Keratinocyte (primary cell): ENCODE measurements at regions not wholly inside any gene's neighbourhood (a gene's known extent, or its start where the extent isn't known, plus 50 kb on each side); places are given as distances from the start of the nearest gene placed in this dataset.

Experiments used
- DNase-seq: peaks from one replicate; pipeline ENCODE4 v3.0.0-alpha.2; 2011; ENCODE audit warnings: low read depth, missing footprints, low spot score
- FAIRE-seq: peaks from 2 replicates; lab custom pipeline; 2011; peaks lifted over from hg19 to GRCh38; lab: Jason Lieb, UNC
- H2AFZ ChIP-seq: 2 replicates; pipeline ENCODE4 v1.6.0; 2012; ENCODE audit warnings: low read length, control low read depth, inconsistent platforms; ENCODE audit not compliant: control insufficient read depth
- H3K27ac ChIP-seq: 2 replicates; pipeline ENCODE4 v1.5.1; 2011; ENCODE audit warnings: low read length; ENCODE audit not compliant: control insufficient read depth, insufficient read depth
- H3K27me3 ChIP-seq: 3 replicates; pipeline ENCODE4 v1.6.0; 2011; ENCODE audit warnings: low read length; ENCODE audit not compliant: control insufficient read depth, insufficient read depth; ENCODE audit errors: extremely low read depth
- H3K36me3 ChIP-seq, 2 experiments: 2 replicates in 1 of 2; 3 replicates in 1 of 2; pipeline ENCODE4 v1.5.1; 2011; ENCODE audit warnings: low read length in 2 of 2, mild to moderate bottlenecking in 1 of 2; ENCODE audit not compliant: control insufficient read depth in 2 of 2, insufficient read depth in 2 of 2; ENCODE audit errors: extremely low read depth in 1 of 2
- H3K4me1 ChIP-seq: 3 replicates; pipeline ENCODE4 v1.5.1; 2011; ENCODE audit warnings: low read length; ENCODE audit not compliant: control insufficient read depth, insufficient read depth; ENCODE audit errors: extremely low read depth
- H3K4me2 ChIP-seq: 3 replicates; pipeline ENCODE4 v1.6.0; 2011; ENCODE audit warnings: low read depth, low read length; ENCODE audit not compliant: control insufficient read depth, insufficient read depth; ENCODE audit errors: extremely low read depth
- H3K4me3 ChIP-seq, 3 experiments: fragments of 200-600 bp in 1 of 3; sonication (generic) in 1 of 3; 2 replicates in 2 of 3; 3 replicates in 1 of 3; pipeline ENCODE4 v1.5.1; 2011 to 2016; ENCODE audit warnings: low read length in 3 of 3, mild to moderate bottlenecking in 3 of 3, control low read depth in 2 of 3, inconsistent platforms in 1 of 3, low read depth in 1 of 3, mixed read lengths in 1 of 3, mixed run types in 1 of 3, moderate library complexity in 1 of 3; ENCODE audit not compliant: control insufficient read depth in 2 of 3, insufficient read depth in 2 of 3; ENCODE audit errors: extremely low read depth in 1 of 3
- H3K79me2 ChIP-seq: 2 replicates; pipeline ENCODE4 v1.6.0; 2012; ENCODE audit warnings: low read length; ENCODE audit not compliant: control insufficient read depth, insufficient read depth
- H3K9ac ChIP-seq: 3 replicates; pipeline ENCODE4 v1.6.0; 2011; ENCODE audit warnings: low read length; ENCODE audit not compliant: control insufficient read depth, insufficient read depth; ENCODE audit errors: extremely low read depth
- H3K9me1 ChIP-seq: 3 replicates; pipeline ENCODE4 v1.6.0; 2011; ENCODE audit warnings: low read length; ENCODE audit not compliant: control insufficient read depth, insufficient read depth; ENCODE audit errors: extremely low read depth
- H3K9me3 ChIP-seq: 2 replicates; pipeline ENCODE4 v1.5.1; 2012; ENCODE audit warnings: low read depth, low read length; ENCODE audit not compliant: control insufficient read depth
- H4K20me1 ChIP-seq: 3 replicates; pipeline ENCODE4 v1.6.0; 2011; ENCODE audit warnings: low read length; ENCODE audit not compliant: control insufficient read depth, insufficient read depth; ENCODE audit errors: extremely low read depth
- EZH2 ChIP-seq: IDR thresholded peaks from one replicate; pipeline ENCODE4 v1.6.1; 2012; ENCODE audit warnings: inconsistent platforms, mild to moderate bottlenecking, low read length, moderate library complexity
- dilution Hi-C: fragments of 300-500 bp; cut with MboI; formaldehyde crosslinking; loops from one replicate; pipeline ENCODE4 v1.7.0; 2020; ENCODE audit warnings: low sequenced_read_pairs; ENCODE audit not compliant: extremely low pct_ligation_motif_present
- TF ChIP-seq, protein P1 (sequence below), 3 experiments: IDR thresholded peaks in 1 of 3; conservative IDR thresholded peaks in 1 of 3; optimal IDR thresholded peaks in 1 of 3; 2 replicates in 2 of 3; 3 replicates in 1 of 3; pipeline versions ENCODE3 to v1.5.1; 2011; ENCODE audit warnings: low read length in 3 of 3, mild to moderate bottlenecking in 3 of 3, moderate library complexity in 2 of 3, control low read depth in 1 of 3, inconsistent platforms in 1 of 3; ENCODE audit not compliant: insufficient read depth in 2 of 3; ENCODE audit errors: extremely low read depth in 1 of 3

DNA sequence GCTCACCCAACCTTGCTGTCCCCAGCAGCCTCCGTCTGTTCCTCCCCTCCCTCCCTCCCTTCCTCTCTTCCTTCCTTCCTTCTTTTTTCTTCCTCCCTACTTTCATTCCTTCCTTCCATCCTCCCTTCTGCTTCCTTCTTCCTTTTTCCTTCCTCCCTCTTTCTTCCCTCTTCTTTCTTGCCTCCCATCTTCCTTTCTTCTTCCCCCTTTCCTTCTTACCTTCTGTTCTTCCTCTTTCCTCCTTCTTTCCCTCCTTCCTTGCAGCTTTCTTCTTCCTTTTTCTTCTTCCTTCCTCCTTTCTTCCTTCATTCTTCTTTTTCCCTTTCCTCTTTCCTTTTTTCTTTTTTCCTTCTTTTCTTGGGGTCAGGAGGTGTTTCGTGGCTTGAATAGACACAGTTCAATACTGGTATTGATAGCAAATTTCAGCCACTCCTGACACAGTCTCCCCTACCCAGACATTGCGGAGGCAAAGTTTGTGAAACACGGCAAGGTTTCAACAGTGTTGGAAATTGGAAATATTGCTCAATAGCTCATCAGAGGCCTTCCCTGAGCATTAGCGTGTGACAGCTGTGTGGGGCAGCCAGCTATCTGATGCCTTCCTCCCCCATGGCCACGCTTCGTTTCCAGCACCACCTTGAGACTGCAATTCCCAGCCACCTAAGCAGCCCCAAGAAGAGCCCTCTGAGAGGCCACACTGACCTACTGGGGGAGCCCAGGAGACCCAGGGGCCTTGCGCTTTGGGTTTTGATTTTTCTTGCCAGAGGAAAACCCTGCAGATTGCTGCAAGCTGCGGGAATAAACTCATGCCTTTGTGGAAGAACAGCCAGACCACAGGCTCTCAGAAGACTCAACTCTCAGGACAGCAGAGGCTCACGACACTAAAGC is 82.2 kb downstream of the KLF15 start:
- H3K27ac ChIP-seq, result no peak overlapping the region
- H3K9me1 ChIP-seq, result no peaks in the 10 kb centered on the region
- FAIRE-seq, result no peak
- no peak overlapping the region for H3K4me3 ChIP-seq
- H2AFZ ChIP-seq, result no peak overlapping the region
- dilution Hi-C loops, result no loop called here
- TF ChIP-seq, protein P1, sequence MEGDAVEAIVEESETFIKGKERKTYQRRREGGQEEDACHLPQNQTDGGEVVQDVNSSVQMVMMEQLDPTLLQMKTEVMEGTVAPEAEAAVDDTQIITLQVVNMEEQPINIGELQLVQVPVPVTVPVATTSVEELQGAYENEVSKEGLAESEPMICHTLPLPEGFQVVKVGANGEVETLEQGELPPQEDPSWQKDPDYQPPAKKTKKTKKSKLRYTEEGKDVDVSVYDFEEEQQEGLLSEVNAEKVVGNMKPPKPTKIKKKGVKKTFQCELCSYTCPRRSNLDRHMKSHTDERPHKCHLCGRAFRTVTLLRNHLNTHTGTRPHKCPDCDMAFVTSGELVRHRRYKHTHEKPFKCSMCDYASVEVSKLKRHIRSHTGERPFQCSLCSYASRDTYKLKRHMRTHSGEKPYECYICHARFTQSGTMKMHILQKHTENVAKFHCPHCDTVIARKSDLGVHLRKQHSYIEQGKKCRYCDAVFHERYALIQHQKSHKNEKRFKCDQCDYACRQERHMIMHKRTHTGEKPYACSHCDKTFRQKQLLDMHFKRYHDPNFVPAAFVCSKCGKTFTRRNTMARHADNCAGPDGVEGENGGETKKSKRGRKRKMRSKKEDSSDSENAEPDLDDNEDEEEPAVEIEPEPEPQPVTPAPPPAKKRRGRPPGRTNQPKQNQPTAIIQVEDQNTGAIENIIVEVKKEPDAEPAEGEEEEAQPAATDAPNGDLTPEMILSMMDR (optimal IDR thresholded peaks at IDR 0.05 in 1 of 3, IDR thresholded peaks at IDR 0.05 in 1 of 3, conservative IDR thresholded peaks at IDR 0.05 in 1 of 3; ENCODE audit: extremely low read depth in 1 of 3, insufficient read depth in 2 of 3, low read length in 3 of 3), result no peak
- TF ChIP-seq EZH2, result no peak
- no peak for DNase-seq
- H4K20me1 ChIP-seq, result no peaks in the 10 kb centered on the region
- H3K79me2 ChIP-seq, result no peaks in the 10 kb centered on the region
- H3K36me3 ChIP-seq, result no peaks in the 10 kb centered on the region
- H3K27me3 ChIP-seq, result no peaks in the 10 kb centered on the region
- peaks cover 10% of the 10 kb centered on the region for H3K4me1 ChIP-seq
- H3K9me3 ChIP-seq, result no peaks in the 10 kb centered on the region
- H3K4me2 ChIP-seq, result no peak overlapping the region
- H3K9ac ChIP-seq, result no peak overlapping the region

DNA sequence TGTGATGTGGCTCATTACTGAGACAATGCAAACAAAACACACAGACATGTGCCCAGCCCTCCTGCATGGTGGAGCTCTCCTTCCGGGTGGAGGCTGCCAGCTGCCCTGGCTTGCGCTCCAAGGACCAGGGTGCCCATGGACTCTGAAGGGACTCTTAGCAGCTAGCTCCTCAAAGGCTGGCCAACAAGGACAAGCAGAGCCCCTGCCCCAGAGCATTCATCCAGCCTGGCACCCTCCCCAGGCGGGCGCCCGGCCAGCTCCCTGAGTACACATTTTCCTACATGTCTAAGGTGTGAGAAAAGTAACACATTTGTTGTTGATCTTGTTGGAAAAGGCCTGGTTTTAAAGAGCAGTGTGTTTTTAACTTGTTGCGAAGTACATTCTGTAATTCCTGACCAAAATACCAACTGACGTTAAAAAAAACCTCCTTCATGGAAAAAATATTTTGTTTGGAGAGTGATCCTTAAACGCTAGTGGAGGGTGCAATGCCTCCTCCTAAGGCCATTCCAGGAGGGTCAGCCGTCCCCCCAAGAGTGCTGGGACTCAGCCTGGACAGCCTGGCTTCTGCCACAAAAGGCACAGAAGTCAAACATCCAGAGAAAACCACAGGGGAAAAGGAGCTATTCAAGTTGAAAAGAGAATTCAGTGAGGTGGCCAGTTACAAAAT is 86.9 kb downstream of the KLF15 start:
- dilution Hi-C loops, result no loop called here
- Histone ChIP-seq H3K4me1 (peaks cover 46% of the 10 kb centered on the region), H3K27ac (no peak overlapping the region), H3K9me3 (no peaks in the 10 kb centered on the region), H3K36me3 (no peaks in the 10 kb centered on the region), H3K9me1 (no peaks in the 10 kb centered on the region), H2AFZ (peak overlapping the region; percentile 83), H3K79me2 (no peaks in the 10 kb centered on the region), H3K4me3 (no peak overlapping the region), H3K9ac (no peak overlapping the region), H4K20me1 (no peaks in the 10 kb centered on the region), H3K27me3 (no peaks in the 10 kb centered on the region), H3K4me2 (peak overlapping the region; percentile 38)
- no peak for TF ChIP-seq EZH2
- TF ChIP-seq, protein P1 (optimal IDR thresholded peaks at IDR 0.05 in 1 of 3, IDR thresholded peaks at IDR 0.05 in 1 of 3, conservative IDR thresholded peaks at IDR 0.05 in 1 of 3; ENCODE audit: extremely low read depth in 1 of 3, insufficient read depth in 2 of 3, low read length in 3 of 3), result no peak
- FAIRE-seq, result peak; percentile 34
- DNase-seq, result no peak
